ENCODE measurements at regions not wholly inside any gene's neighbourhood (a gene's known extent, or its start where the extent isn't known, plus 50 kb on each side); places are given as distances from the start of the nearest gene placed in this dataset.

GRCh38 chr4:132865922-132866321 is 283.2 kb upstream of the PCDH10 start (continued):
- no peak for TF ChIP-seq ATF2 (CRISPR knock-in tag; IDR thresholded peaks at IDR 0.05)
- peak; percentile 96 to 99 for TF ChIP-seq MAFK (conservative IDR thresholded peaks at IDR 0.05 in 1 of 2, IDR thresholded peaks at IDR 0.05 in 1 of 2; ENCODE audit: low read length in 2 of 2)
- TF ChIP-seq LCORL (IDR thresholded peaks at IDR 0.05), result no peak
- TF ChIP-seq LCORL (CRISPR knock-in tag; IDR thresholded peaks at IDR 0.05), result no peak
- TF ChIP-seq ZNF790 (CRISPR knock-in tag; IDR thresholded peaks at IDR 0.05; ENCODE audit: borderline replicate concordance), result no peak
- no peak for TF ChIP-seq ZFP62 (CRISPR knock-in tag; IDR thresholded peaks at IDR 0.05)
- no peak for TF ChIP-seq ZNF615 (CRISPR knock-in tag; IDR thresholded peaks at IDR 0.05; ENCODE audit: borderline replicate concordance)
- TF ChIP-seq SIX1 (CRISPR knock-in tag; IDR thresholded peaks at IDR 0.05; ENCODE audit: borderline replicate concordance), result no peak
- no peak for TF ChIP-seq RXRB (CRISPR knock-in tag; IDR thresholded peaks at IDR 0.05; ENCODE audit: borderline replicate concordance)

DNA sequence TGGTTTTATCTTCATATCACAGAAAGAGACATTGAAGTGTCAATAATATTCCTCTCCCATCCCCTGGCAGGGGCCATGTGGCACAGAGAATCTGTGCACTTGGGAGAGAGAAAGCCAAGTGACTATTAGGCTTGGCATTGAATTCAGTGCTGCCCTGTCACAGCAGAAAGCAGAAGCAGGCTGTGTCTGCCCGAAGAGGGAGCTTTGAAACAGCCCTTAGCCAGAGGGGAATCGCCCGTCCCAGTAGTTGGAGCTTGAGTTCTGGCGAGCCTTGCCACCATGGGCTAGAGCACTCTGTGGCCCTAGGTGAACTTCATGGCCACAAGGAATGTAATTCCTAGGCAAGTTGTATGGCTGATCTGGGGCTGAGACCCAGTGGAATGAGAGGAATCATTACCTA is 282.5 kb upstream of the PCDH10 start:
- FAIRE-seq (no peak), DNase-seq (ENCODE audit: low spot score) (no peak), ATAC-seq (no peak)
- intact Hi-C loops (cut with micrococcal nuclease; ENCODE audit: unreplicated experiment), result no loop called here
- Histone ChIP-seq H3K4me2 (ENCODE audit: low read depth, low read length) (no peak overlapping the region), H3K9me3 (ENCODE audit: low read length) (no peaks in the 10 kb centered on the region), H3K4me1 (ENCODE audit: insufficient read depth, low read length) (no peaks in the 10 kb centered on the region), H3K79me2 (ENCODE audit: insufficient read depth, low read length) (no peaks in the 10 kb centered on the region), H3K36me3 (replicated peaks in 1 of 2; ENCODE audit: control insufficient read depth in 1 of 2, insufficient read depth in 2 of 2, low read length in 2 of 2) (no peaks in the 10 kb centered on the region), H4K20me1 (ENCODE audit: insufficient read depth, low read length) (no peaks in the 10 kb centered on the region), H3K4me3 (replicated peaks in 1 of 3; ENCODE audit: insufficient read depth in 1 of 3, low read depth in 2 of 3, low read length in 3 of 3) (no peak overlapping the region), H2AFZ (ENCODE audit: low read length) (no peak overlapping the region), H3K9ac (ENCODE audit: insufficient read depth, low read depth, low read length) (no peak overlapping the region), H3K27me3 (ENCODE audit: control insufficient read depth in 1 of 2, insufficient read depth in 2 of 2, low read length in 2 of 2) (no peaks in the 10 kb centered on the region), H3K27ac (ENCODE audit: extremely low read length, insufficient read depth, low read length) (no peak overlapping the region)
- no TSS peak for BruUV-seq (replicated peaks)
- POLR2A ChIA-PET, result no interaction called here
- CTCF ChIA-PET (ENCODE audit: low intra/inter-chr PET ratio, low total read pairs), result no interaction called here
- 10% methylated on average over 2 of the region's 4 CpGs for whole genome bisulfite sequencing (ENCODE audit: low lambda C conversion rate)
- in situ Hi-C loops (cut with HindIII; ENCODE audit: extremely low pct_ligation_motif_present, low pct_unique_long_range_greater_than_20kb), result no loop called here
- TF ChIP-seq SAP130 (CRISPR knock-in tag; IDR thresholded peaks at IDR 0.05; ENCODE audit: low read depth), result no peak
- no peak for TF ChIP-seq NFKBIZ (CRISPR knock-in tag; IDR thresholded peaks at IDR 0.05)
- TF ChIP-seq, protein P1, sequence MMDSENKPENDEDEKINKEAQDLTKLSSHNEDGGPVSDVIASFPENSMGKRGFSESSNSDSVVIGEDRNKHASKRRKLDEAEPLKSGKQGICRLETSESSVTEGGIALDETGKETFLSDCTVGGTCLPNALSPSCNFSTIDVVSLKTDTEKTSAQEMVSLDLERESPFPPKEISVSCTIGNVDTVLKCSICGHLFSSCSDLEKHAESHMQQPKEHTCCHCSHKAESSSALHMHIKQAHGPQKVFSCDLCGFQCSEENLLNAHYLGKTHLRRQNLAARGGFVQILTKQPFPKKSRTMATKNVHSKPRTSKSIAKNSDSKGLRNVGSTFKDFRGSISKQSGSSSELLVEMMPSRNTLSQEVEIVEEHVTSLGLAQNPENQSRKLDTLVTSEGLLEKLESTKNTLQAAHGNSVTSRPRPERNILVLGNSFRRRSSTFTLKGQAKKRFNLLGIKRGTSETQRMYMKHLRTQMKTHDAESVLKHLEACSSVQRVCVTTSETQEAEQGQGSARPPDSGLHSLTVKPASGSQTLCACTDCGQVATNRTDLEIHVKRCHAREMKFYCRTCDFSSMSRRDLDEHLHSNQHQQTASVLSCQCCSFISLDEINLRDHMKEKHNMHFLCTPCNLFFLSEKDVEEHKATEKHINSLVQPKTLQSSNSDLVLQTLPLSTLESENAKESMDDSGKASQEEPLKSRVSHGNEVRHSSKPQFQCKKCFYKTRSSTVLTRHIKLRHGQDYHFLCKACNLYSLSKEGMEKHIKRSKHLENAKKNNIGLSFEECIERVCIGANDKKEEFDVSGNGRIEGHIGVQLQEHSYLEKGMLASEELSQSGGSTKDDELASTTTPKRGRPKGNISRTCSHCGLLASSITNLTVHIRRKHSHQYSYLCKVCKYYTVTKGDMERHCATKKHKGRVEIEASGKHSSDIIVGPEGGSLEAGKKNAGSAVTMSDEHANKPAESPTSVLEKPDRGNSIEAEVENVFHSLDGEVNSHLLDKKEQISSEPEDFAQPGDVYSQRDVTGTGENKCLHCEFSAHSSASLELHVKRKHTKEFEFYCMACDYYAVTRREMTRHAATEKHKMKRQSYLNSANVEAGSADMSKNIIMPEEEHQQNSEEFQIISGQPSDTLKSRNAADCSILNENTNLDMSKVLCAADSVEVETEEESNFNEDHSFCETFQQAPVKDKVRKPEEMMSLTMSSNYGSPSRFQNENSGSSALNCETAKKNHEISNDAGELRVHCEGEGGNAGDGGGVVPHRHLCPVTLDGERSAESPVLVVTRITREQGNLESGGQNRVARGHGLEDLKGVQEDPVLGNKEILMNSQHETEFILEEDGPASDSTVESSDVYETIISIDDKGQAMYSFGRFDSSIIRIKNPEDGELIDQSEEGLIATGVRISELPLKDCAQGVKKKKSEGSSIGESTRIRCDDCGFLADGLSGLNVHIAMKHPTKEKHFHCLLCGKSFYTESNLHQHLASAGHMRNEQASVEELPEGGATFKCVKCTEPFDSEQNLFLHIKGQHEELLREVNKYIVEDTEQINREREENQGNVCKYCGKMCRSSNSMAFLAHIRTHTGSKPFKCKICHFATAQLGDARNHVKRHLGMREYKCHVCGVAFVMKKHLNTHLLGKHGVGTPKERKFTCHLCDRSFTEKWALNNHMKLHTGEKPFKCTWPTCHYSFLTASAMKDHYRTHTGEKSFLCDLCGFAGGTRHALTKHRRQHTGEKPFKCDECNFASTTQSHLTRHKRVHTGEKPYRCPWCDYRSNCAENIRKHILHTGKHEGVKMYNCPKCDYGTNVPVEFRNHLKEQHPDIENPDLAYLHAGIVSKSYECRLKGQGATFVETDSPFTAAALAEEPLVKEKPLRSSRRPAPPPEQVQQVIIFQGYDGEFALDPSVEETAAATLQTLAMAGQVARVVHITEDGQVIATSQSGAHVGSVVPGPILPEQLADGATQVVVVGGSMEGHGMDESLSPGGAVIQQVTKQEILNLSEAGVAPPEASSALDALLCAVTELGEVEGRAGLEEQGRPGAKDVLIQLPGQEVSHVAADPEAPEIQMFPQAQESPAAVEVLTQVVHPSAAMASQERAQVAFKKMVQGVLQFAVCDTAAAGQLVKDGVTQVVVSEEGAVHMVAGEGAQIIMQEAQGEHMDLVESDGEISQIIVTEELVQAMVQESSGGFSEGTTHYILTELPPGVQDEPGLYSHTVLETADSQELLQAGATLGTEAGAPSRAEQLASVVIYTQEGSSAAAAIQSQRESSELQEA (CRISPR knock-in tag; IDR thresholded peaks at IDR 0.05; ENCODE audit: not compliant biosample characterization), result no peak
- TF ChIP-seq ZNF510 (CRISPR knock-in tag; IDR thresholded peaks at IDR 0.05; ENCODE audit: low read depth), result no peak

All from HepG2 (cell line).